ENCODE measurements at regions not wholly inside any gene's neighbourhood (a gene's known extent, or its start where the extent isn't known, plus 50 kb on each side); places are given as distances from the start of the nearest gene placed in this dataset.

DNA sequence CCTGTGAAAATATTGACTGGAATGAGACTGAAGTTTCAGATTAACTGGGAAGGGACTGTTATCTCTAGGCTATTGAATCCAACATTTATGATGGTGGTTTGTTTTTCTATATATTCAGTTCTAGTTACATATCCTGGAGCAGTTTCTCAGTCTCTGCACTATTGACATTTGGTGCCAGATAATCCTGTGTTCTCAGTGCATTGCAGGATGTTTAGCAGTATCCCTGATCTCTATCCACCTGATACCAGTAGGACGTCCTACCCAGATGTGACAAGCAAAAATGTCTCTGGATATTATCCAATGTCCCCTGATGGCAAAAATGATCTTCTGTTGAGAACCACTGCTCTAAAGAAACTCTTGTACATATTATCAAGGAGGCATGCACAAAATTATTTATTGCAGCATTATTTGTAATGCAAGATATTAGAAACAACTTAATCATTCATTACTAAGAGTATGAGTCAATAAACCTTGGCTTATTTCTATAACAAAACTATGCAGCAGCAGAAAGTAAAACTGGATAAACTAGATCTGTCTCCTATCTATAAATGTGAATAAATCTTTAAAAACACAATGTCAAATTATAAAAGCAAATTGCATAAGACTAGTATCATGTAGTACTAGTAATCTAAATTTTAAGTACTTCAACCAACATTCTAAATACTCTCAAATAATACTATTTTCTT lies 369.3 kb upstream of the RND3 start:
- TF ChIP-seq TAF1 (conservative IDR thresholded peaks at IDR 0.05) (no peak), SP1 (IDR thresholded peaks at IDR 0.05) (no peak), JUND (IDR thresholded peaks at IDR 0.05) (no peak), YY1 (IDR thresholded peaks at IDR 0.05) (no peak), RAD21 (IDR thresholded peaks at IDR 0.05) (no peak), GABPA (IDR thresholded peaks at IDR 0.05 in 1 of 2, conservative IDR thresholded peaks at IDR 0.05 in 1 of 2) (no peak), FOXA1 (IDR thresholded peaks at IDR 0.05) (no peak)
- TF ChIP-seq, protein P1, sequence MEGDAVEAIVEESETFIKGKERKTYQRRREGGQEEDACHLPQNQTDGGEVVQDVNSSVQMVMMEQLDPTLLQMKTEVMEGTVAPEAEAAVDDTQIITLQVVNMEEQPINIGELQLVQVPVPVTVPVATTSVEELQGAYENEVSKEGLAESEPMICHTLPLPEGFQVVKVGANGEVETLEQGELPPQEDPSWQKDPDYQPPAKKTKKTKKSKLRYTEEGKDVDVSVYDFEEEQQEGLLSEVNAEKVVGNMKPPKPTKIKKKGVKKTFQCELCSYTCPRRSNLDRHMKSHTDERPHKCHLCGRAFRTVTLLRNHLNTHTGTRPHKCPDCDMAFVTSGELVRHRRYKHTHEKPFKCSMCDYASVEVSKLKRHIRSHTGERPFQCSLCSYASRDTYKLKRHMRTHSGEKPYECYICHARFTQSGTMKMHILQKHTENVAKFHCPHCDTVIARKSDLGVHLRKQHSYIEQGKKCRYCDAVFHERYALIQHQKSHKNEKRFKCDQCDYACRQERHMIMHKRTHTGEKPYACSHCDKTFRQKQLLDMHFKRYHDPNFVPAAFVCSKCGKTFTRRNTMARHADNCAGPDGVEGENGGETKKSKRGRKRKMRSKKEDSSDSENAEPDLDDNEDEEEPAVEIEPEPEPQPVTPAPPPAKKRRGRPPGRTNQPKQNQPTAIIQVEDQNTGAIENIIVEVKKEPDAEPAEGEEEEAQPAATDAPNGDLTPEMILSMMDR (IDR thresholded peaks at IDR 0.05; ENCODE audit: low read depth, low read length, missing input control) = no peak
- TF ChIP-seq, protein P2, sequence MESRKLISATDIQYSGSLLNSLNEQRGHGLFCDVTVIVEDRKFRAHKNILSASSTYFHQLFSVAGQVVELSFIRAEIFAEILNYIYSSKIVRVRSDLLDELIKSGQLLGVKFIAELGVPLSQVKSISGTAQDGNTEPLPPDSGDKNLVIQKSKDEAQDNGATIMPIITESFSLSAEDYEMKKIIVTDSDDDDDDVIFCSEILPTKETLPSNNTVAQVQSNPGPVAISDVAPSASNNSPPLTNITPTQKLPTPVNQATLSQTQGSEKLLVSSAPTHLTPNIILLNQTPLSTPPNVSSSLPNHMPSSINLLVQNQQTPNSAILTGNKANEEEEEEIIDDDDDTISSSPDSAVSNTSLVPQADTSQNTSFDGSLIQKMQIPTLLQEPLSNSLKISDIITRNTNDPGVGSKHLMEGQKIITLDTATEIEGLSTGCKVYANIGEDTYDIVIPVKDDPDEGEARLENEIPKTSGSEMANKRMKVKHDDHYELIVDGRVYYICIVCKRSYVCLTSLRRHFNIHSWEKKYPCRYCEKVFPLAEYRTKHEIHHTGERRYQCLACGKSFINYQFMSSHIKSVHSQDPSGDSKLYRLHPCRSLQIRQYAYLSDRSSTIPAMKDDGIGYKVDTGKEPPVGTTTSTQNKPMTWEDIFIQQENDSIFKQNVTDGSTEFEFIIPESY (IDR thresholded peaks at IDR 0.05) = no peak
- TF ChIP-seq, protein P3, sequence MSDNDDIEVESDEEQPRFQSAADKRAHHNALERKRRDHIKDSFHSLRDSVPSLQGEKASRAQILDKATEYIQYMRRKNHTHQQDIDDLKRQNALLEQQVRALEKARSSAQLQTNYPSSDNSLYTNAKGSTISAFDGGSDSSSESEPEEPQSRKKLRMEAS (IDR thresholded peaks at IDR 0.05) = no peak

Data from liver (tissue), 3 donors.